HepG2 (cell line): ENCODE measurements at regions not wholly inside any gene's neighbourhood (a gene's known extent, or its start where the extent isn't known, plus 50 kb on each side); places are given as distances from the start of the nearest gene placed in this dataset.

ENCODE experiments used
- ATAC-seq: fragments of 200-7000 bp; cut with Tn5 transposase; 3 replicates; pipeline ENCODE4 v1.9.1; 2020; ENCODE audit warnings: mild to moderate bottlenecking, moderate library complexity
- BruUV-seq: library from RNA; stranded (reverse); fragments of 400-500 nt; replicated peaks from 2 replicates; lab custom pipeline; 2021; lab: Mats Ljungman, UMichigan
- CTCF ChIA-PET: fragments of 300-600 bp; formaldehyde crosslinking; extraction: SDS; loops from one replicate; lab custom pipeline; 2021; ENCODE audit warnings: low total read pairs, inconsistent platforms, low intra/inter-chr PET ratio; lab: Yijun Ruan, JAX
- POLR2A ChIA-PET: fragments of 350-600 bp; sonication (Branson Sonifier 250); formaldehyde crosslinking; loops from one replicate; lab custom pipeline; 2020; ENCODE audit warnings: antibody characterized with exemption, inconsistent platforms; lab: Yijun Ruan, JAX
- DNase-seq: peaks from one replicate; pipeline ENCODE4 v3.0.0-alpha.2; 2015; ENCODE audit warnings: low spot score
- FAIRE-seq: peaks from 3 replicates; lab custom pipeline; 2011; peaks lifted over from hg19 to GRCh38; lab: Jason Lieb, UNC
- H2AFZ ChIP-seq: one replicate; pipeline ENCODE4 v1.6.1; 2011; ENCODE audit warnings: low read length, inconsistent platforms
- H3K27ac ChIP-seq: fragments of 300-600 bp; 3 replicates; pipeline ENCODE4 v1.8.0; 2011; ENCODE audit warnings: mixed run types, mild to moderate bottlenecking, mixed read lengths, low read length, inconsistent platforms; ENCODE audit not compliant: insufficient read depth; ENCODE audit errors: extremely low read length
- H3K27me3 ChIP-seq, 2 experiments: fragments of 200-600 bp in 1 of 2; 2 replicates in 1 of 2; 3 replicates in 1 of 2; pipeline versions ENCODE4 v1.6.0 to v1.8.0; 2011; ENCODE audit warnings: low read length in 2 of 2, mild to moderate bottlenecking in 2 of 2, moderate library complexity in 2 of 2, inconsistent platforms in 1 of 2; ENCODE audit not compliant: insufficient read depth in 2 of 2, control insufficient read depth in 1 of 2
- H3K36me3 ChIP-seq, 2 experiments: fragments of 200-600 bp in 1 of 2; replicated peaks in 1 of 2; 2 replicates in 1 of 2; 3 replicates in 1 of 2; pipeline versions ENCODE4 v1.5.1 to v1.8.0; 2011; ENCODE audit warnings: low read length in 2 of 2, inconsistent platforms in 1 of 2; ENCODE audit not compliant: insufficient read depth in 2 of 2, control insufficient read depth in 1 of 2
- H3K4me1 ChIP-seq: 2 replicates; pipeline ENCODE4 v1.5.1; 2012; ENCODE audit warnings: low read length, inconsistent platforms; ENCODE audit not compliant: insufficient read depth
- H3K4me2 ChIP-seq: 2 replicates; pipeline ENCODE4 v1.6.0; 2011; ENCODE audit warnings: low read depth, low read length, inconsistent platforms
- H3K4me3 ChIP-seq, 3 experiments: fragments of 200-600 bp in 1 of 3; sonication (generic), shearing (Covaris generic) in 1 of 3; replicated peaks in 1 of 3; 2 replicates each; pipeline ENCODE4 v1.5.1; 2011 to 2016; ENCODE audit warnings: low read length in 3 of 3, inconsistent platforms in 2 of 3, low read depth in 2 of 3, mild to moderate bottlenecking in 2 of 3, control low read depth in 1 of 3, mixed read lengths in 1 of 3; ENCODE audit not compliant: insufficient read depth in 1 of 3
- H3K79me2 ChIP-seq: one replicate; pipeline ENCODE4 v1.6.1; 2011; ENCODE audit warnings: low read length, inconsistent platforms; ENCODE audit not compliant: insufficient read depth
- H3K9ac ChIP-seq: 2 replicates; pipeline ENCODE4 v1.6.0; 2011; ENCODE audit warnings: mild to moderate bottlenecking, low read depth, low read length, inconsistent platforms; ENCODE audit not compliant: insufficient read depth
- H3K9me3 ChIP-seq: 2 replicates; pipeline ENCODE4 v1.5.1; 2012; ENCODE audit warnings: mild to moderate bottlenecking, low read length
- H4K20me1 ChIP-seq: 2 replicates; pipeline ENCODE4 v1.6.0; 2011; ENCODE audit warnings: inconsistent platforms, mild to moderate bottlenecking, low read length, moderate library complexity; ENCODE audit not compliant: insufficient read depth
- FOSL2 ChIP-seq: sonication (generic); formaldehyde crosslinking; IDR thresholded peaks from 2 replicates; pipeline ENCODE4 v1.4.0; 2020; ENCODE audit warnings: missing genetic modification reagents
- JDP2 ChIP-seq: sonication (generic); formaldehyde crosslinking; IDR thresholded peaks from 2 replicates; pipeline ENCODE4 v1.8.1; 2022; ENCODE audit warnings: missing genetic modification reagents, borderline replicate concordance
- RORA ChIP-seq: sonication (generic); formaldehyde crosslinking; IDR thresholded peaks from 2 replicates; pipeline ENCODE4 v1.5.0; 2020; ENCODE audit warnings: mild to moderate bottlenecking, missing genetic modification reagents, moderate library complexity
- TP53 ChIP-seq: sonication (generic); formaldehyde crosslinking; conservative IDR thresholded peaks from 2 replicates; pipeline ENCODE4 v1.4.0; 2020; ENCODE audit warnings: missing genetic modification reagents
- ZBTB38 ChIP-seq: sonication (generic); formaldehyde crosslinking; IDR thresholded peaks from 2 replicates; pipeline ENCODE4 v1.5.1; 2020; ENCODE audit warnings: mild to moderate bottlenecking, missing genetic modification reagents
- ZFP36 ChIP-seq: fragments of 150-350 bp; IDR thresholded peaks from 2 replicates; pipeline ENCODE4 v1.6.1; 2018; ENCODE audit warnings: borderline replicate concordance, low read length, low read depth; ENCODE audit not compliant: partially characterized antibody
- ZNF883 ChIP-seq: sonication (generic); formaldehyde crosslinking; IDR thresholded peaks from 2 replicates; pipeline ENCODE4 v1.5.1; 2020; ENCODE audit warnings: mild to moderate bottlenecking, missing genetic modification reagents; ENCODE audit errors: not compliant biosample characterization
- ZNF891 ChIP-seq: sonication (generic); formaldehyde crosslinking; IDR thresholded peaks from 2 replicates; pipeline ENCODE4 v1.5.0; 2020; ENCODE audit warnings: mild to moderate bottlenecking, missing genetic modification reagents
- WGBS: methylation state at CpG from one replicate; pipeline ENCODE4 v1.1.6; 2017; ENCODE audit warnings: low lambda C conversion rate; 5-methylcytosine and 5-hydroxymethylcytosine counted together
- in situ Hi-C: cut with HindIII; loops from 2 replicates; pipeline ENCODE4 v1.10.0; 2017; ENCODE audit warnings: low pct_unique_long_range_greater_than_20kb; ENCODE audit not compliant: extremely low pct_ligation_motif_present
- intact Hi-C: fragments of 100-400 bp; cut with micrococcal nuclease; formaldehyde crosslinking; loops from one replicate; pipeline ENCODE4 v1.10.0; 2022; ENCODE audit not compliant: unreplicated experiment
- TF ChIP-seq, protein P1 (sequence below), 2 experiments: fragments of 450-650 bp in 1 of 2; sonication (generic) in 1 of 2; formaldehyde crosslinking in 1 of 2; IDR thresholded peaks; 2 replicates each; pipeline versions ENCODE4 v1.6.1 to v1.8.0; 2016 to 2022; ENCODE audit warnings: antibody characterized with exemption in 1 of 2, mild to moderate bottlenecking in 1 of 2, missing genetic modification reagents in 1 of 2
- TF ChIP-seq, protein P2 (sequence below): sonication (generic); formaldehyde crosslinking; IDR thresholded peaks from 2 replicates; pipeline ENCODE4 v1.4.0; 2020; ENCODE audit warnings: missing genetic modification reagents
- TF ChIP-seq, protein P3 (sequence below): sonication (generic); formaldehyde crosslinking; IDR thresholded peaks from 2 replicates; pipeline ENCODE4 v1.4.0; 2020; ENCODE audit warnings: missing genetic modification reagents, borderline replicate concordance

DNA sequence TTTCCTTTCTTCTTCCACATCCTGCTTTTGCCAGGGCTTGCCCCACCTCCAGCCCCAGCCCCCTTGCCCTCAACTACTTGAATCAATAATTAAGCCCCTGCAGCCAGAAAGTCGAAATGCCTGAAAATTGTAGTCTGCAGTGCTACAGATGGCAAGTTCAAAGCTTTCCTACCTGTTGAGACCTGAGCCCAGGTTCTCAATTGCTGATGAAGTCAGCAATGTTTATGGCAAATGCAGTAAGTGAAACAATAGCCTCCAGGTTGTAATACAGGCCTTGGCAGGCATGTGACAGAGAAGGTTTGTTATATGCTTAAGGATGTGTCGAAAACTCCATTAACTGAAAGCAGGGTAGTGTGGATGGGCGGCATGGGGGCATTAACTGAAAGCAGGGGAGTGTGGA lies 181.1 kb upstream of the SESN3 start:
- 0% methylated on average over 3 of the region's 3 CpGs for WGBS
- intact Hi-C loops (no loop called here), in situ Hi-C loops (no loop called here)
- no peak overlapping the region for H2AFZ ChIP-seq
- no peaks in the 10 kb centered on the region; a peak in 1 of 5 replicates for H3K27me3 ChIP-seq
- H3K4me2 ChIP-seq, result no peak overlapping the region
- ATAC-seq (no peak), DNase-seq (no peak), FAIRE-seq (no peak)
- H3K9ac ChIP-seq, result no peak overlapping the region
- no peaks in the 10 kb centered on the region for H3K36me3 ChIP-seq
- no peaks in the 10 kb centered on the region for H3K4me1 ChIP-seq
- no peak overlapping the region for H3K27ac ChIP-seq
- H3K9me3 ChIP-seq, result no peaks in the 10 kb centered on the region
- no peak overlapping the region for H3K4me3 ChIP-seq
- H4K20me1 ChIP-seq, result no peaks in the 10 kb centered on the region
- POLR2A ChIA-PET, result no interaction called here
- H3K79me2 ChIP-seq, result no peaks in the 10 kb centered on the region
- CTCF ChIA-PET, result no interaction called here
- no TSS peak for BruUV-seq
- TF ChIP-seq, protein P1, sequence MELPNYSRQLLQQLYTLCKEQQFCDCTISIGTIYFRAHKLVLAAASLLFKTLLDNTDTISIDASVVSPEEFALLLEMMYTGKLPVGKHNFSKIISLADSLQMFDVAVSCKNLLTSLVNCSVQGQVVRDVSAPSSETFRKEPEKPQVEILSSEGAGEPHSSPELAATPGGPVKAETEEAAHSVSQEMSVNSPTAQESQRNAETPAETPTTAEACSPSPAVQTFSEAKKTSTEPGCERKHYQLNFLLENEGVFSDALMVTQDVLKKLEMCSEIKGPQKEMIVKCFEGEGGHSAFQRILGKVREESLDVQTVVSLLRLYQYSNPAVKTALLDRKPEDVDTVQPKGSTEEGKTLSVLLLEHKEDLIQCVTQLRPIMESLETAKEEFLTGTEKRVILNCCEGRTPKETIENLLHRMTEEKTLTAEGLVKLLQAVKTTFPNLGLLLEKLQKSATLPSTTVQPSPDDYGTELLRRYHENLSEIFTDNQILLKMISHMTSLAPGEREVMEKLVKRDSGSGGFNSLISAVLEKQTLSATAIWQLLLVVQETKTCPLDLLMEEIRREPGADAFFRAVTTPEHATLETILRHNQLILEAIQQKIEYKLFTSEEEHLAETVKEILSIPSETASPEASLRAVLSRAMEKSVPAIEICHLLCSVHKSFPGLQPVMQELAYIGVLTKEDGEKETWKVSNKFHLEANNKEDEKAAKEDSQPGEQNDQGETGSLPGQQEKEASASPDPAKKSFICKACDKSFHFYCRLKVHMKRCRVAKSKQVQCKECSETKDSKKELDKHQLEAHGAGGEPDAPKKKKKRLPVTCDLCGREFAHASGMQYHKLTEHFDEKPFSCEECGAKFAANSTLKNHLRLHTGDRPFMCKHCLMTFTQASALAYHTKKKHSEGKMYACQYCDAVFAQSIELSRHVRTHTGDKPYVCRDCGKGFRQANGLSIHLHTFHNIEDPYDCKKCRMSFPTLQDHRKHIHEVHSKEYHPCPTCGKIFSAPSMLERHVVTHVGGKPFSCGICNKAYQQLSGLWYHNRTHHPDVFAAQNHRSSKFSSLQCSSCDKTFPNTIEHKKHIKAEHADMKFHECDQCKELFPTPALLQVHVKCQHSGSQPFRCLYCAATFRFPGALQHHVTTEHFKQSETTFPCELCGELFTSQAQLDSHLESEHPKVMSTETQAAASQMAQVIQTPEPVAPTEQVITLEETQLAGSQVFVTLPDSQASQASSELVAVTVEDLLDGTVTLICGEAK (IDR thresholded peaks at IDR 0.05), result no peak
- TF ChIP-seq, protein P1 (CRISPR knock-in tag; IDR thresholded peaks at IDR 0.05), result no peak
- TF ChIP-seq ZBTB38 (CRISPR knock-in tag), result no peak
- TF ChIP-seq ZNF883 (CRISPR knock-in tag), result no peak
- TF ChIP-seq JDP2, result no peak
- TF ChIP-seq FOSL2 (CRISPR knock-in tag), result no peak
- TF ChIP-seq, protein P2, sequence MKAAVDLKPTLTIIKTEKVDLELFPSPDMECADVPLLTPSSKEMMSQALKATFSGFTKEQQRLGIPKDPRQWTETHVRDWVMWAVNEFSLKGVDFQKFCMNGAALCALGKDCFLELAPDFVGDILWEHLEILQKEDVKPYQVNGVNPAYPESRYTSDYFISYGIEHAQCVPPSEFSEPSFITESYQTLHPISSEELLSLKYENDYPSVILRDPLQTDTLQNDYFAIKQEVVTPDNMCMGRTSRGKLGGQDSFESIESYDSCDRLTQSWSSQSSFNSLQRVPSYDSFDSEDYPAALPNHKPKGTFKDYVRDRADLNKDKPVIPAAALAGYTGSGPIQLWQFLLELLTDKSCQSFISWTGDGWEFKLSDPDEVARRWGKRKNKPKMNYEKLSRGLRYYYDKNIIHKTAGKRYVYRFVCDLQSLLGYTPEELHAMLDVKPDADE, result no peak
- TF ChIP-seq ZNF891, result no peak
- no peak for TF ChIP-seq ZFP36
- no peak for TF ChIP-seq TP53
- TF ChIP-seq RORA (CRISPR knock-in tag), result no peak
- TF ChIP-seq, protein P3, sequence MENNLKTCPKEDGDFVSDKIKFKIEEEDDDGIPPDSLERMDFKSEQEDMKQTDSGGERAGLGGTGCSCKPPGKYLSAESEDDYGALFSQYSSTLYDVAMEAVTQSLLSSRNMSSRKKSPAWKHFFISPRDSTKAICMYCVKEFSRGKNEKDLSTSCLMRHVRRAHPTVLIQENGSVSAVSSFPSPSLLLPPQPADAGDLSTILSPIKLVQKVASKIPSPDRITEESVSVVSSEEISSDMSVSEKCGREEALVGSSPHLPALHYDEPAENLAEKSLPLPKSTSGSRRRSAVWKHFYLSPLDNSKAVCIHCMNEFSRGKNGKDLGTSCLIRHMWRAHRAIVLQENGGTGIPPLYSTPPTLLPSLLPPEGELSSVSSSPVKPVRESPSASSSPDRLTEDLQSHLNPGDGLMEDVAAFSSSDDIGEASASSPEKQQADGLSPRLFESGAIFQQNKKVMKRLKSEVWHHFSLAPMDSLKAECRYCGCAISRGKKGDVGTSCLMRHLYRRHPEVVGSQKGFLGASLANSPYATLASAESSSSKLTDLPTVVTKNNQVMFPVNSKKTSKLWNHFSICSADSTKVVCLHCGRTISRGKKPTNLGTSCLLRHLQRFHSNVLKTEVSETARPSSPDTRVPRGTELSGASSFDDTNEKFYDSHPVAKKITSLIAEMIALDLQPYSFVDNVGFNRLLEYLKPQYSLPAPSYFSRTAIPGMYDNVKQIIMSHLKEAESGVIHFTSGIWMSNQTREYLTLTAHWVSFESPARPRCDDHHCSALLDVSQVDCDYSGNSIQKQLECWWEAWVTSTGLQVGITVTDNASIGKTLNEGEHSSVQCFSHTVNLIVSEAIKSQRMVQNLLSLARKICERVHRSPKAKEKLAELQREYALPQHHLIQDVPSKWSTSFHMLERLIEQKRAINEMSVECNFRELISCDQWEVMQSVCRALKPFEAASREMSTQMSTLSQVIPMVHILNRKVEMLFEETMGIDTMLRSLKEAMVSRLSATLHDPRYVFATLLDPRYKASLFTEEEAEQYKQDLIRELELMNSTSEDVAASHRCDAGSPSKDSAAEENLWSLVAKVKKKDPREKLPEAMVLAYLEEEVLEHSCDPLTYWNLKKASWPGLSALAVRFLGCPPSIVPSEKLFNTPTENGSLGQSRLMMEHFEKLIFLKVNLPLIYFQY (CRISPR knock-in tag), result no peak
